Liver (tissue), 8 donors: ENCODE measurements at regions not wholly inside any gene's neighbourhood (a gene's known extent, or its start where the extent isn't known, plus 50 kb on each side); places are given as distances from the start of the nearest gene placed in this dataset.

Source experiments
- DNase-seq: peaks from one replicate; pipeline ENCODE4 v3.0.0-alpha.2; 2017; ENCODE audit warnings: low spot score
- H3K27ac ChIP-seq, 2 donors: one replicate each; pipeline ENCODE4 v1.7.0; 2013; ENCODE audit warnings: inconsistent platforms in 2 of 2, low read length in 2 of 2, control low read depth in 1 of 2, low read depth in 1 of 2, mild to moderate bottlenecking in 1 of 2
- H3K27me3 ChIP-seq, 4 donors: one replicate each; pipeline versions ENCODE4 v1.6.1 to v1.7.0; 2013; ENCODE audit warnings: low read length in 3 of 4, inconsistent platforms in 1 of 4, mild to moderate bottlenecking in 1 of 4, moderate library complexity in 1 of 4; ENCODE audit not compliant: control insufficient read depth in 4 of 4, insufficient read depth in 4 of 4
- H3K36me3 ChIP-seq, 4 donors: one replicate each; pipeline versions ENCODE4 v1.6.1 to v1.7.0; 2013; ENCODE audit warnings: low read length in 3 of 4, mild to moderate bottlenecking in 3 of 4, low read depth in 1 of 4, moderate library complexity in 1 of 4; ENCODE audit not compliant: control insufficient read depth in 4 of 4, insufficient read depth in 3 of 4
- H3K4me1 ChIP-seq, 4 donors: one replicate each; pipeline versions ENCODE4 v1.6.1 to v1.7.0; 2013; ENCODE audit warnings: low read length in 3 of 4, mild to moderate bottlenecking in 3 of 4, moderate library complexity in 1 of 4; ENCODE audit not compliant: control insufficient read depth in 4 of 4, insufficient read depth in 4 of 4
- H3K4me3 ChIP-seq, 3 donors: one replicate each; pipeline versions ENCODE4 v1.6.1 to v1.7.0; 2013; ENCODE audit warnings: low read length in 3 of 3, control low read depth in 1 of 3, low read depth in 1 of 3, mild to moderate bottlenecking in 1 of 3
- H3K9ac ChIP-seq, 2 donors: one replicate each; pipeline ENCODE4 v1.7.0; 2013; ENCODE audit warnings: low read length in 2 of 2, mild to moderate bottlenecking in 2 of 2, moderate library complexity in 2 of 2, control low read depth in 1 of 2, low read depth in 1 of 2
- H3K9me3 ChIP-seq, 4 donors: one replicate each; pipeline versions ENCODE4 v1.6.1 to v1.7.0; 2013; ENCODE audit warnings: low read length in 3 of 4; ENCODE audit not compliant: control insufficient read depth in 4 of 4
- FOXA1 ChIP-seq: IDR thresholded peaks from 2 replicates; pipeline ENCODE4 v1.6.1; 2016; ENCODE audit warnings: antibody characterized with exemption
- FOXA2 ChIP-seq: IDR thresholded peaks from 2 replicates; pipeline ENCODE4 v1.6.1; 2016; ENCODE audit warnings: antibody characterized with exemption
- GABPA ChIP-seq, 2 donors: IDR thresholded peaks in 1 of 2; conservative IDR thresholded peaks in 1 of 2; 2 replicates each; pipeline ENCODE4 v1.6.1; 2016; ENCODE audit warnings: antibody characterized with exemption in 2 of 2, mild to moderate bottlenecking in 1 of 2, moderate library complexity in 1 of 2
- HNF4A ChIP-seq, 2 donors: conservative IDR thresholded peaks; 2 replicates each; pipeline ENCODE4 v1.6.1; 2016; ENCODE audit warnings: antibody characterized with exemption in 2 of 2, mild to moderate bottlenecking in 2 of 2
- HNF4G ChIP-seq: IDR thresholded peaks from 2 replicates; pipeline ENCODE4 v1.6.1; 2016; ENCODE audit warnings: antibody characterized with exemption
- JUND ChIP-seq, 2 donors: IDR thresholded peaks; 2 replicates each; pipeline ENCODE4 v1.6.1; 2016; ENCODE audit warnings: antibody characterized with exemption in 2 of 2
- SP1 ChIP-seq: IDR thresholded peaks from 2 replicates; pipeline ENCODE4 v1.6.1; 2018; ENCODE audit warnings: antibody characterized with exemption, mild to moderate bottlenecking
- TAF1 ChIP-seq: conservative IDR thresholded peaks from 2 replicates; pipeline ENCODE4 v1.6.1; 2016; ENCODE audit warnings: antibody characterized with exemption, mild to moderate bottlenecking
- WGBS: extraction: QIAGEN DNeasy Blood & Tissue Kit; methylation state at CpG from one replicate; pipeline ENCODE4 v1.1.7; 2013; 5-methylcytosine and 5-hydroxymethylcytosine counted together
- TF ChIP-seq, protein P1 (sequence below): IDR thresholded peaks from 2 replicates; pipeline ENCODE4 v1.6.1; 2016; ENCODE audit warnings: antibody characterized with exemption
- TF ChIP-seq, protein P2 (sequence below): IDR thresholded peaks from 2 replicates; pipeline ENCODE4 v1.6.1; 2016; ENCODE audit warnings: antibody characterized with exemption
- TF ChIP-seq, protein P3 (sequence below): fragments of 150-350 bp; IDR thresholded peaks from 2 replicates; pipeline ENCODE4 v1.5.1; 2017; ENCODE audit warnings: improper control_type of control experiment, low read depth, low read length; ENCODE audit not compliant: missing input control
- TF ChIP-seq, protein P4 (sequence below): IDR thresholded peaks from 2 replicates; pipeline ENCODE4 v1.6.1; 2016; ENCODE audit warnings: antibody characterized with exemption, mild to moderate bottlenecking
- donor health status: healthy.
- donor health status: healthy.
- donor health status: healthy.
- donor health status: healthy.
- donor health status: healthy.

DNA sequence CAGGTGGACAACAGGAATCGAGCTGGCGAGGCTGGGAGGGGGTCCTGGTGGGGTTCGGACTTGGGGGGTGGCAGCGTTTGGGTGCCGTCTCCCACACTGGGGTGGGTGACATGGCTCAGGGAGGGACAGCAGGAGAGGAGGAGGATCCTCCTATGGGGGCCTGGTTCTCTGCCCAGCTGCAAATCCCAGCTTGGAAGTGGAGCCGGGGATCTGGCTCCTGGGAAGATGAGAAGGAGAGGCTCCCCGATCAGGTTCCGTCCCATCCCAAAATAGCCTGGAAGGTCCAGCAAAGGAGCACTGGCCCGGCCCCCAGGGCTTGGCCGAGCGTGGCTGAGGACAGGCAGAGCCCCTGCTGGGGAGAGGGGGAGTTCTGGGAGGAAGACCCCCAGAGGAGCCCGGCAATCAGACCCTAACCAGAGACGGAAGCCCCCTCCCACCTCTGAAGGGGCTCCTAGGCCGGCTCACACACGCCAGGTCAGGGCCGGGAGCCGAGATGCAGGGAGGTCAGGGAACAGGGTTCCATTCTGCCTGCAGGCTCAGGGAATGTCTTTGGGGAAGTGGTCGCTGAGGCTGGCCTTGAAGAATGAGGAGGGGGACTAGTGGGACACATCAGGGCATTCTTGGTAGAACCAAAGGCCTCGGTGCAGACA lies 143.7 kb downstream of the ENGASE start:
- no peak overlapping the region for H3K27ac ChIP-seq
- H3K9ac ChIP-seq = no peak overlapping the region
- no peaks in the 10 kb centered on the region for H3K9me3 ChIP-seq
- no peak for DNase-seq
- TF ChIP-seq GABPA (IDR thresholded peaks at IDR 0.05 in 1 of 2, conservative IDR thresholded peaks at IDR 0.05 in 1 of 2) (no peak), JUND (IDR thresholded peaks at IDR 0.05) (no peak), HNF4G (no peak), SP1 (no peak), HNF4A (conservative IDR thresholded peaks at IDR 0.05) (no peak), FOXA1 (no peak), TAF1 (no peak)
- TF ChIP-seq, protein P1, sequence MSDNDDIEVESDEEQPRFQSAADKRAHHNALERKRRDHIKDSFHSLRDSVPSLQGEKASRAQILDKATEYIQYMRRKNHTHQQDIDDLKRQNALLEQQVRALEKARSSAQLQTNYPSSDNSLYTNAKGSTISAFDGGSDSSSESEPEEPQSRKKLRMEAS = no peak
- TF ChIP-seq, protein P2, sequence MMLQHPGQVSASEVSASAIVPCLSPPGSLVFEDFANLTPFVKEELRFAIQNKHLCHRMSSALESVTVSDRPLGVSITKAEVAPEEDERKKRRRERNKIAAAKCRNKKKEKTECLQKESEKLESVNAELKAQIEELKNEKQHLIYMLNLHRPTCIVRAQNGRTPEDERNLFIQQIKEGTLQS = no peak
- TF ChIP-seq, protein P3, sequence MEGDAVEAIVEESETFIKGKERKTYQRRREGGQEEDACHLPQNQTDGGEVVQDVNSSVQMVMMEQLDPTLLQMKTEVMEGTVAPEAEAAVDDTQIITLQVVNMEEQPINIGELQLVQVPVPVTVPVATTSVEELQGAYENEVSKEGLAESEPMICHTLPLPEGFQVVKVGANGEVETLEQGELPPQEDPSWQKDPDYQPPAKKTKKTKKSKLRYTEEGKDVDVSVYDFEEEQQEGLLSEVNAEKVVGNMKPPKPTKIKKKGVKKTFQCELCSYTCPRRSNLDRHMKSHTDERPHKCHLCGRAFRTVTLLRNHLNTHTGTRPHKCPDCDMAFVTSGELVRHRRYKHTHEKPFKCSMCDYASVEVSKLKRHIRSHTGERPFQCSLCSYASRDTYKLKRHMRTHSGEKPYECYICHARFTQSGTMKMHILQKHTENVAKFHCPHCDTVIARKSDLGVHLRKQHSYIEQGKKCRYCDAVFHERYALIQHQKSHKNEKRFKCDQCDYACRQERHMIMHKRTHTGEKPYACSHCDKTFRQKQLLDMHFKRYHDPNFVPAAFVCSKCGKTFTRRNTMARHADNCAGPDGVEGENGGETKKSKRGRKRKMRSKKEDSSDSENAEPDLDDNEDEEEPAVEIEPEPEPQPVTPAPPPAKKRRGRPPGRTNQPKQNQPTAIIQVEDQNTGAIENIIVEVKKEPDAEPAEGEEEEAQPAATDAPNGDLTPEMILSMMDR = no peak
- TF ChIP-seq, protein P4, sequence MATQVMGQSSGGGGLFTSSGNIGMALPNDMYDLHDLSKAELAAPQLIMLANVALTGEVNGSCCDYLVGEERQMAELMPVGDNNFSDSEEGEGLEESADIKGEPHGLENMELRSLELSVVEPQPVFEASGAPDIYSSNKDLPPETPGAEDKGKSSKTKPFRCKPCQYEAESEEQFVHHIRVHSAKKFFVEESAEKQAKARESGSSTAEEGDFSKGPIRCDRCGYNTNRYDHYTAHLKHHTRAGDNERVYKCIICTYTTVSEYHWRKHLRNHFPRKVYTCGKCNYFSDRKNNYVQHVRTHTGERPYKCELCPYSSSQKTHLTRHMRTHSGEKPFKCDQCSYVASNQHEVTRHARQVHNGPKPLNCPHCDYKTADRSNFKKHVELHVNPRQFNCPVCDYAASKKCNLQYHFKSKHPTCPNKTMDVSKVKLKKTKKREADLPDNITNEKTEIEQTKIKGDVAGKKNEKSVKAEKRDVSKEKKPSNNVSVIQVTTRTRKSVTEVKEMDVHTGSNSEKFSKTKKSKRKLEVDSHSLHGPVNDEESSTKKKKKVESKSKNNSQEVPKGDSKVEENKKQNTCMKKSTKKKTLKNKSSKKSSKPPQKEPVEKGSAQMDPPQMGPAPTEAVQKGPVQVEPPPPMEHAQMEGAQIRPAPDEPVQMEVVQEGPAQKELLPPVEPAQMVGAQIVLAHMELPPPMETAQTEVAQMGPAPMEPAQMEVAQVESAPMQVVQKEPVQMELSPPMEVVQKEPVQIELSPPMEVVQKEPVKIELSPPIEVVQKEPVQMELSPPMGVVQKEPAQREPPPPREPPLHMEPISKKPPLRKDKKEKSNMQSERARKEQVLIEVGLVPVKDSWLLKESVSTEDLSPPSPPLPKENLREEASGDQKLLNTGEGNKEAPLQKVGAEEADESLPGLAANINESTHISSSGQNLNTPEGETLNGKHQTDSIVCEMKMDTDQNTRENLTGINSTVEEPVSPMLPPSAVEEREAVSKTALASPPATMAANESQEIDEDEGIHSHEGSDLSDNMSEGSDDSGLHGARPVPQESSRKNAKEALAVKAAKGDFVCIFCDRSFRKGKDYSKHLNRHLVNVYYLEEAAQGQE = no peak
- H3K4me3 ChIP-seq = no peak overlapping the region
- peaks cover 0 to 4% (median 2%) of the 10 kb centered on the region in 4 donors for H3K27me3 ChIP-seq
- H3K36me3 ChIP-seq = no peaks in the 10 kb centered on the region
- H3K4me1 ChIP-seq = no peaks in the 10 kb centered on the region
- WGBS = 69% methylated on average over 19 of the region's 19 CpGs

DNA sequence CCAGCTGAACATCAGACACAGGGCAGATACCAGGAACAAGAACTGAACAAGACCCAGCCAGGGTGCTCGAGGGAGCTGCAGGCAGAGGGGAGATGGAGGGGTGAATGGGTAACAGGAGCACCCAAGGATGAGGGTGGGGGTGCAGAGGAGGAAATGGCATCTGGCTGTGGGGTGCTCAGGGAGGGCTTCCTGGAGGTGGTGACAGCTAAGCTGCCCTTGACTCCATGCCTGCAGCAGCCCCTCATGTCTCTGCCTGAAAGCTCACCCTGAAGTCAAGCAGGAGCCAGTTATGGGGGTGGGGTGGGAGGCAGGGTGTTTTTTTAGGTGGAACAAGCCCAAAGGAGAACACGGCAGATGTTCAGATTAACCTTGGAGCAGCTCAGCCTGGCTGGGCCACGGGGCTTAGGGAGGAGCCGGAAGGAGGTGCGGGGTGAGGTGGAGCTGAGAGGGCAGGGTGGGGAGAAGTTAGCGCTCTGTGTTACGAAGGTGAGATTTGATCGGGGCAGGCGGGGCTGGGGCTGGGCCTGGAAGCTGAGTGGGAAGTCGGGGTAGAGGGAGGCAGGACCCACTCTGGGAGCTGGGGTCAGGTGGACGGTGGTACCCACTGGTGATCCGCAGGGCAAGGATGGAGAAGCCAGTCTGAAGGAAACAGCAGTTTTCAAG lies 143.0 kb downstream of the ENGASE start:
- Histone ChIP-seq H3K4me1 (no peaks in the 10 kb centered on the region), H3K27me3 (peaks cover 0 to 4% (median 2%) of the 10 kb centered on the region in 4 donors), H3K36me3 (no peaks in the 10 kb centered on the region), H3K9me3 (no peaks in the 10 kb centered on the region), H3K4me3 (no peak overlapping the region), H3K27ac (no peak overlapping the region), H3K9ac (no peak overlapping the region)
- no peak for TF ChIP-seq HNF4A (conservative IDR thresholded peaks at IDR 0.05)
- no peak for TF ChIP-seq TAF1
- no peak for TF ChIP-seq HNF4G
- no peak for TF ChIP-seq JUND (IDR thresholded peaks at IDR 0.05)
- TF ChIP-seq, protein P1 = no peak
- no peak for TF ChIP-seq FOXA1
- no peak for TF ChIP-seq FOXA2
- WGBS = 58% methylated on average over 12 of the region's 12 CpGs
- DNase-seq = no peak
